Stomach (tissue), 4 donors: ENCODE measurements at regions not wholly inside any gene's neighbourhood (a gene's known extent, or its start where the extent isn't known, plus 50 kb on each side); places are given as distances from the start of the nearest gene placed in this dataset.

ENCODE experiments used
- EP300 ChIP-seq: sonication (generic); formaldehyde crosslinking; IDR thresholded peaks from one replicate; pipeline ENCODE4 v1.6.1; 2017; ENCODE audit warnings: antibody characterized with exemption
- TF ChIP-seq, protein P1 (sequence below), 7 experiments: fragments of 450-650 bp in 4 of 7; fragments of 200-600 bp in 3 of 7; sonication (generic) in 3 of 7; IDR thresholded peaks; one replicate each; pipeline ENCODE4 v1.5.1; 2016 to 2019; ENCODE audit warnings: antibody characterized with exemption in 7 of 7, control low read depth in 2 of 7, mild to moderate bottlenecking in 1 of 7

DNA sequence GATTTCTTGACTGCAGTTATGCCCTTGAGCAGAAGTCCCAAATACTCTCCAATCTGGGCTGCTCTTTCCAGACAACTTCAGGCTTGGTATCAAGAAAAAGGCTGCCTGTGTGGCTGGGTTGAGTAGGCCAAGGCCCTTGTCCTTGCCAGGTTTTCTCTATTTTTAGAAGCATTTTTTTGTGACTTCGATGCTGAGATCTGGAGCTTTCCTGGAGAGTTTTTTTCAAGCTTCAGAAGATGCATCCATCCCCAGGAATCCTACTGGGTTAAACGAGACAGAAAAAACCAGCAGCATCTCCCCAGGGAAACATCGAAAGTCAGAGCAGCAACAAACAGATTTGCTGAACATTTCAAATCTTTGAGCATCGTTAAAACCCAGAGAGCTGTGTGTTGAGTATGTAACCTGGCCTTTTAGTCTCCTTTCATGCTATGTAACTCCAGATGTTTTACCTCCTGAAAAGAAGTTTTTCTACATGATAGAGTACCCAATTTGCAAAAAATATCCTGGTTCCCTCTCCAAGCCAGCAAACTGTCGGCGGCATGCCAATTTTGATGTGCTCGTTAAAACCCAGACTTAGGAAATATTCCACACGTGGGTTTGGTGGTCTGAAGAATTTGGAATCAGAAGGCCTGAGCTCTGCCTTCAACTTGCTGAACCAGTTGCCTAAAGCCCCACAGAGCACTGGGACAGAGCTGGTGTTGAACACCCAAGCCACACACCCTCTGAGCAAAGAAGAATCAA, 98.1 kb upstream of the ALDH1B1 start:
- TF ChIP-seq, protein P1, sequence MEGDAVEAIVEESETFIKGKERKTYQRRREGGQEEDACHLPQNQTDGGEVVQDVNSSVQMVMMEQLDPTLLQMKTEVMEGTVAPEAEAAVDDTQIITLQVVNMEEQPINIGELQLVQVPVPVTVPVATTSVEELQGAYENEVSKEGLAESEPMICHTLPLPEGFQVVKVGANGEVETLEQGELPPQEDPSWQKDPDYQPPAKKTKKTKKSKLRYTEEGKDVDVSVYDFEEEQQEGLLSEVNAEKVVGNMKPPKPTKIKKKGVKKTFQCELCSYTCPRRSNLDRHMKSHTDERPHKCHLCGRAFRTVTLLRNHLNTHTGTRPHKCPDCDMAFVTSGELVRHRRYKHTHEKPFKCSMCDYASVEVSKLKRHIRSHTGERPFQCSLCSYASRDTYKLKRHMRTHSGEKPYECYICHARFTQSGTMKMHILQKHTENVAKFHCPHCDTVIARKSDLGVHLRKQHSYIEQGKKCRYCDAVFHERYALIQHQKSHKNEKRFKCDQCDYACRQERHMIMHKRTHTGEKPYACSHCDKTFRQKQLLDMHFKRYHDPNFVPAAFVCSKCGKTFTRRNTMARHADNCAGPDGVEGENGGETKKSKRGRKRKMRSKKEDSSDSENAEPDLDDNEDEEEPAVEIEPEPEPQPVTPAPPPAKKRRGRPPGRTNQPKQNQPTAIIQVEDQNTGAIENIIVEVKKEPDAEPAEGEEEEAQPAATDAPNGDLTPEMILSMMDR (IDR thresholded peaks at IDR 0.05): no peak
- TF ChIP-seq EP300: no peak
